Vagina (tissue), 2 donors: ENCODE measurements at regions not wholly inside any gene's neighbourhood (a gene's known extent, or its start where the extent isn't known, plus 50 kb on each side); places are given as distances from the start of the nearest gene placed in this dataset.

Source experiments
- POLR2A ChIP-seq, 2 donors: fragments of 450-650 bp; IDR thresholded peaks; one replicate each; pipeline ENCODE4 v1.6.1; 2017; ENCODE audit warnings: antibody characterized with exemption in 2 of 2, mild to moderate bottlenecking in 2 of 2, moderate library complexity in 2 of 2
- TF ChIP-seq, protein P1 (sequence below), 3 experiments: fragments of 450-650 bp in 2 of 3; fragments of 200-600 bp in 1 of 3; sonication (generic) in 1 of 3; IDR thresholded peaks; one replicate each; pipeline ENCODE4 v1.5.1; 2017 to 2019; ENCODE audit warnings: antibody characterized with exemption in 3 of 3, mild to moderate bottlenecking in 2 of 3, moderate library complexity in 2 of 3

DNA sequence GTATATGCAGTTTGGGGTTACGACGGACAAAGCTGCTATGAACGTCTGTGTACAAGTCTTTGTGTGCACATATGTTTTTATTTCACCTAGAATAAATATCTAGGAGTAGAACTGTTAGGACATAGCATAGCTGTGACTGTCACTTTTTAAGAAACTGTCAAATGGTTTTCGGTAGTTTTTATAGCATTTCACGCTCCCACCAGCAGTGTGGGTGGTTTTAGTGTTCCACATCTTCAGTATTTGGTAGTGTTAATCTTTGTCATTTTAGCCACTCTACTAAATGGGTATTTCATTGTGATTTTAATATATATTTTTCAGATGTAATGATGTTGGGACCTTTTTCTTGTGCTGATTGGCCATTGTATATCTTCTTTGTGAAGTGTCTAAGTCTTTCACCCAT is 109.1 kb upstream of the BCAT1 start:
- TF ChIP-seq POLR2A (IDR thresholded peaks at IDR 0.05) = no peak
- TF ChIP-seq, protein P1, sequence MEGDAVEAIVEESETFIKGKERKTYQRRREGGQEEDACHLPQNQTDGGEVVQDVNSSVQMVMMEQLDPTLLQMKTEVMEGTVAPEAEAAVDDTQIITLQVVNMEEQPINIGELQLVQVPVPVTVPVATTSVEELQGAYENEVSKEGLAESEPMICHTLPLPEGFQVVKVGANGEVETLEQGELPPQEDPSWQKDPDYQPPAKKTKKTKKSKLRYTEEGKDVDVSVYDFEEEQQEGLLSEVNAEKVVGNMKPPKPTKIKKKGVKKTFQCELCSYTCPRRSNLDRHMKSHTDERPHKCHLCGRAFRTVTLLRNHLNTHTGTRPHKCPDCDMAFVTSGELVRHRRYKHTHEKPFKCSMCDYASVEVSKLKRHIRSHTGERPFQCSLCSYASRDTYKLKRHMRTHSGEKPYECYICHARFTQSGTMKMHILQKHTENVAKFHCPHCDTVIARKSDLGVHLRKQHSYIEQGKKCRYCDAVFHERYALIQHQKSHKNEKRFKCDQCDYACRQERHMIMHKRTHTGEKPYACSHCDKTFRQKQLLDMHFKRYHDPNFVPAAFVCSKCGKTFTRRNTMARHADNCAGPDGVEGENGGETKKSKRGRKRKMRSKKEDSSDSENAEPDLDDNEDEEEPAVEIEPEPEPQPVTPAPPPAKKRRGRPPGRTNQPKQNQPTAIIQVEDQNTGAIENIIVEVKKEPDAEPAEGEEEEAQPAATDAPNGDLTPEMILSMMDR (IDR thresholded peaks at IDR 0.05) = no peak
